PC-3 (cell line): ENCODE measurements at regions not wholly inside any gene's neighbourhood (a gene's known extent, or its start where the extent isn't known, plus 50 kb on each side); places are given as distances from the start of the nearest gene placed in this dataset.
A peak's percentile ranks its signal among the peaks of the same experiment; 100 is the strongest.

Experiments
- ATAC-seq: fragments of 200-7000 bp; cut with Tn5 transposase; 2 replicates; pipeline ENCODE4 v1.9.1; 2020; ENCODE audit warnings: mild to moderate bottlenecking, moderate library complexity
- BruUV-seq: library from RNA; stranded (reverse); fragments of 400-500 nt; replicated peaks from 2 replicates; lab custom pipeline; 2021; lab: Mats Ljungman, UMichigan
- CTCF ChIA-PET: fragments of 300-600 bp; sonication (Branson Sonifier 250); formaldehyde crosslinking; loops from one replicate; lab custom pipeline; 2022; ENCODE audit warnings: antibody characterized with exemption; lab: Charles Lee
- POLR2A ChIA-PET: fragments of 300-600 bp; sonication (Branson Sonifier 250); formaldehyde crosslinking; loops from one replicate; lab custom pipeline; 2022; ENCODE audit warnings: antibody characterized with exemption; ENCODE audit not compliant: unreplicated experiment; lab: Charles Lee
- DNase-seq: peaks from one replicate; pipeline ENCODE4 v3.0.0-alpha.2; 2015
- H2AFZ ChIP-seq: fragments of 300-600 bp; sonication (generic); 2 replicates; pipeline ENCODE4 v1.6.0; 2016; ENCODE audit warnings: antibody characterized with exemption, low read length
- H3F3A ChIP-seq: fragments of 300-600 bp; sonication (generic); one replicate; pipeline ENCODE4 v1.6.0; 2017; ENCODE audit warnings: antibody characterized with exemption, low read length, control low read depth, mild to moderate bottlenecking; ENCODE audit not compliant: unreplicated experiment
- H3K27ac ChIP-seq: fragments of 300-600 bp; sonication (generic); 2 replicates; pipeline ENCODE4 v1.5.1; 2016; ENCODE audit warnings: mild to moderate bottlenecking, low read length
- H3K27me3 ChIP-seq: fragments of 300-600 bp; sonication (generic); 2 replicates; pipeline ENCODE4 v1.6.1; 2016; ENCODE audit warnings: low read length, mixed read lengths
- H3K36me3 ChIP-seq: fragments of 300-600 bp; sonication (generic); 2 replicates; pipeline ENCODE4 v1.6.1; 2016; ENCODE audit warnings: low read depth, mixed run types, low read length, mixed read lengths
- H3K4me1 ChIP-seq: fragments of 300-600 bp; sonication (generic); 2 replicates; pipeline ENCODE4 v1.5.1; 2016; ENCODE audit warnings: low read length; ENCODE audit not compliant: insufficient read depth
- H3K4me2 ChIP-seq: fragments of 300-600 bp; sonication (generic); 2 replicates; pipeline ENCODE4 v1.6.0; 2016; ENCODE audit warnings: low read length
- H3K4me3 ChIP-seq: fragments of 300-600 bp; sonication (generic); 2 replicates; pipeline ENCODE4 v1.5.1; 2016; ENCODE audit warnings: mild to moderate bottlenecking, low read length, mixed read lengths
- H3K79me2 ChIP-seq: fragments of 300-600 bp; sonication (generic); 2 replicates; pipeline ENCODE4 v1.6.1; 2017; ENCODE audit warnings: low read length, mixed read lengths
- H3K9ac ChIP-seq: fragments of 300-600 bp; sonication (generic); 2 replicates; pipeline ENCODE4 v1.6.0; 2016; ENCODE audit warnings: mild to moderate bottlenecking, low read length
- H3K9me2 ChIP-seq: fragments of 300-600 bp; sonication (generic); replicated peaks from 2 replicates; pipeline ENCODE4 v1.6.1; 2016; ENCODE audit warnings: mixed run types, low read length, mixed read lengths
- H3K9me3 ChIP-seq: fragments of 300-600 bp; sonication (generic); 2 replicates; pipeline ENCODE4 v1.6.1; 2016; ENCODE audit warnings: low read length, mixed read lengths
- H4K20me1 ChIP-seq: fragments of 300-600 bp; sonication (generic); 2 replicates; pipeline ENCODE4 v1.6.1; 2016; ENCODE audit warnings: low read length, mixed read lengths
- CTCF ChIP-seq: fragments of 300-600 bp; sonication (generic); conservative IDR thresholded peaks from 2 replicates; pipeline ENCODE4 v1.5.1; 2017; ENCODE audit warnings: antibody characterized with exemption, low read depth, mild to moderate bottlenecking, low read length
- EZH2 ChIP-seq: fragments of 300-600 bp; sonication (generic); IDR thresholded peaks from one replicate; pipeline ENCODE4 v1.6.1; 2017; ENCODE audit warnings: antibody characterized with exemption, mild to moderate bottlenecking, low read length; ENCODE audit not compliant: unreplicated experiment
- EZH2phosphoT487 ChIP-seq: fragments of 300-600 bp; sonication (generic); IDR thresholded peaks from 2 replicates; pipeline ENCODE4 v1.6.1; 2018; ENCODE audit warnings: mild to moderate bottlenecking, antibody characterized with exemption, low read length, borderline replicate concordance
- intact Hi-C: fragments of 100-400 bp; cut with micrococcal nuclease; formaldehyde crosslinking; loops from 2 replicates; pipeline ENCODE4 v1.9.0; 2023

GRCh38 chr2:211132046-211132445, 575.6 kb downstream of the CPS1 start:
- no peaks in the 10 kb centered on the region for H3K79me2 ChIP-seq
- intact Hi-C loops, result no loop called here
- H4K20me1 ChIP-seq, result no peaks in the 10 kb centered on the region
- H3K4me1 ChIP-seq, result peaks cover 35% of the 10 kb centered on the region
- no peaks in the 10 kb centered on the region for H3F3A ChIP-seq
- TF ChIP-seq CTCF (no peak), EZH2 (no peak), EZH2phosphoT487 (no peak)
- peak overlapping the region; percentile 40 for H3K4me2 ChIP-seq
- no peaks in the 10 kb centered on the region for H3K27me3 ChIP-seq
- DNase-seq, result no peak
- ATAC-seq, result no peak
- ChIA-PET POLR2A (no interaction called here), CTCF (interaction anchor here (1.2 kb wide), 1 partner anchor 25 kb away, joined by 3 read pairs; no protein-coding TSS in a partner anchor)
- BruUV-seq, result no TSS peak
- H2AFZ ChIP-seq, result no peak overlapping the region
- H3K4me3 ChIP-seq, result no peak overlapping the region
- no peaks in the 10 kb centered on the region for H3K9me2 ChIP-seq
- H3K9me3 ChIP-seq, result no peaks in the 10 kb centered on the region
- no peak overlapping the region for H3K9ac ChIP-seq
- peak overlapping the region; percentile 60 for H3K27ac ChIP-seq
- no peaks in the 10 kb centered on the region for H3K36me3 ChIP-seq

- CTCF ChIA-PET, result interaction anchor here (1.2 kb wide), 1 partner anchor 25 kb away, joined by 3 read pairs; no protein-coding TSS in a partner anchor
- Histone ChIP-seq H3K4me2 (peak overlapping the region; percentile 50), H3K27me3 (no peaks in the 10 kb centered on the region), H4K20me1 (no peaks in the 10 kb centered on the region), H3K9me3 (no peaks in the 10 kb centered on the region), H3K4me3 (peak overlapping the region; percentile 17; the same call in 1 of the 2 replicates), H3K79me2 (no peaks in the 10 kb centered on the region), H2AFZ (no peak overlapping the region), H3K27ac (peak overlapping the region; percentile 74), H3K9me2 (no peaks in the 10 kb centered on the region), H3K9ac (no peak overlapping the region), H3K4me1 (peaks cover 35% of the 10 kb centered on the region), H3K36me3 (no peaks in the 10 kb centered on the region), H3F3A (no peaks in the 10 kb centered on the region)
- POLR2A ChIA-PET, result no interaction called here
- no peak for TF ChIP-seq EZH2phosphoT487
- no peak for TF ChIP-seq CTCF
- TF ChIP-seq EZH2, result no peak
- intact Hi-C loops, result no loop called here
- peak; percentile 87 for DNase-seq
- peak; percentile 90 for ATAC-seq
- no TSS peak for BruUV-seq
Measured at GRCh38 chr2:211132573-211132972, 576.2 kb downstream of the CPS1 start.

- intact Hi-C loops, result no loop called here
Measured at GRCh38 chr2:211133766-211134165, 577.4 kb downstream of the CPS1 start.

More at GRCh38 chr2:211133766-211134165, 577.4 kb downstream of the CPS1 start:
- ATAC-seq, result no peak; the same call in 1 of the 2 replicates
- Histone ChIP-seq H3K27me3 (no peaks in the 10 kb centered on the region), H3K27ac (peak overlapping the region; percentile 74), H3K9me2 (no peaks in the 10 kb centered on the region), H2AFZ (no peak overlapping the region), H3K4me2 (peak overlapping the region; percentile 50), H3K79me2 (no peaks in the 10 kb centered on the region), H4K20me1 (no peaks in the 10 kb centered on the region), H3K36me3 (no peaks in the 10 kb centered on the region), H3K4me3 (no peak overlapping the region), H3F3A (no peaks in the 10 kb centered on the region), H3K4me1 (peaks cover 37% of the 10 kb centered on the region), H3K9me3 (no peaks in the 10 kb centered on the region), H3K9ac (no peak overlapping the region)
- ChIA-PET POLR2A (no interaction called here), CTCF (no interaction called here)
- peak; percentile 71 for DNase-seq
- TF ChIP-seq EZH2, result no peak
- TF ChIP-seq EZH2phosphoT487, result no peak
- no peak for TF ChIP-seq CTCF
- no TSS peak for BruUV-seq
